Astrocyte of the cerebellum (primary cell): ENCODE measurements at regions not wholly inside any gene's neighbourhood (a gene's known extent, or its start where the extent isn't known, plus 50 kb on each side); places are given as distances from the start of the nearest gene placed in this dataset.

Source experiments
- DNase-seq: peaks from one replicate; pipeline ENCODE4 v3.0.0-alpha.2; 2011; ENCODE audit warnings: low read depth
- H3K4me3 ChIP-seq: 2 replicates; pipeline ENCODE4 v1.5.1; 2011; ENCODE audit warnings: mild to moderate bottlenecking, low read depth, low read length, moderate library complexity
- in situ Hi-C: cut with HindIII; loops from 2 replicates; pipeline ENCODE4 v1.10.0; 2017; ENCODE audit warnings: low sequenced_read_pairs
- TF ChIP-seq, protein P1 (sequence below): IDR thresholded peaks from 2 replicates; pipeline ENCODE4 v1.5.1; 2012; ENCODE audit warnings: low read length, low read depth, moderate library complexity, mild to moderate bottlenecking; ENCODE audit errors: missing control alignments

DNA sequence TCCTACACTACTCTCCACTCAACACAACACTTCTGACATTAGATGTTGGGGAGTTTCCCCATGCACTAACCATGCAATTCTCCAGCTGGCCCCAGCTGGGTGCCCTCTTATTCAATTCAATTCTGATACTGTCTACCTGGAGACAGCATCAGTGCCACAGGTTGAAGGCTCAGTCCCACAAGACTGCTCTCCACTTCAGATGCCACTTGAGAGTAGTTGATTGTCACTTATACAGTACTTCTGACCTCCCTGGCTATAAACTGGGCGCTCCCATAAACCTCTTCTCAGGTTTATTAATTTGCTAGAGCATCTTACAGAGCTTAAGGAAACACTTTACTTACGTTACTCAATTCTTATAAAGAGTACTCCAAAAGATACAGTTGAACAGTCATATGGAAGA lies 442.3 kb downstream of the LRRIQ3 start:
- DNase-seq: no peak
- in situ Hi-C loops: no loop called here
- no peak overlapping the region for H3K4me3 ChIP-seq
- TF ChIP-seq, protein P1, sequence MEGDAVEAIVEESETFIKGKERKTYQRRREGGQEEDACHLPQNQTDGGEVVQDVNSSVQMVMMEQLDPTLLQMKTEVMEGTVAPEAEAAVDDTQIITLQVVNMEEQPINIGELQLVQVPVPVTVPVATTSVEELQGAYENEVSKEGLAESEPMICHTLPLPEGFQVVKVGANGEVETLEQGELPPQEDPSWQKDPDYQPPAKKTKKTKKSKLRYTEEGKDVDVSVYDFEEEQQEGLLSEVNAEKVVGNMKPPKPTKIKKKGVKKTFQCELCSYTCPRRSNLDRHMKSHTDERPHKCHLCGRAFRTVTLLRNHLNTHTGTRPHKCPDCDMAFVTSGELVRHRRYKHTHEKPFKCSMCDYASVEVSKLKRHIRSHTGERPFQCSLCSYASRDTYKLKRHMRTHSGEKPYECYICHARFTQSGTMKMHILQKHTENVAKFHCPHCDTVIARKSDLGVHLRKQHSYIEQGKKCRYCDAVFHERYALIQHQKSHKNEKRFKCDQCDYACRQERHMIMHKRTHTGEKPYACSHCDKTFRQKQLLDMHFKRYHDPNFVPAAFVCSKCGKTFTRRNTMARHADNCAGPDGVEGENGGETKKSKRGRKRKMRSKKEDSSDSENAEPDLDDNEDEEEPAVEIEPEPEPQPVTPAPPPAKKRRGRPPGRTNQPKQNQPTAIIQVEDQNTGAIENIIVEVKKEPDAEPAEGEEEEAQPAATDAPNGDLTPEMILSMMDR: no peak

DNA sequence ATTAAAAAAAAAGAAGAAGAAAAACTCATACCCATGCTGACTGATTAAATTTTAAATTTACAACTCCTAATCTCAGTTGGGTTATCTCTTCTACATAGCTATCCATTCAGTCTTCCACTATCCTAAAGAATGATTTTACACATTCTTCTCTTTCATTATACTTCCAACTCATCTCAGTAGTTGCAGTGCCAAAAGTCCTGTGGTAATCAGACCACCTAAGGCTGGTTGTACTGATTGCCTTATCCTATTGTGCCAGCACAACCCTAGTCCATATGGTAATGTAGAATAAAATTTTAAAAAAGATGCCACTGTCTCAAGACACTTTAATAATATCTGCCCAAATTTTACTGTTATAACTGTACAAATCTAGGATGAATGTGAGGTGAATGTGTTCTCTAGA lies 448.0 kb downstream of the LRRIQ3 start:
- DNase-seq: no peak
- H3K4me3 ChIP-seq: no peak overlapping the region
- TF ChIP-seq, protein P1: no peak
- in situ Hi-C loops: no loop called here

DNA sequence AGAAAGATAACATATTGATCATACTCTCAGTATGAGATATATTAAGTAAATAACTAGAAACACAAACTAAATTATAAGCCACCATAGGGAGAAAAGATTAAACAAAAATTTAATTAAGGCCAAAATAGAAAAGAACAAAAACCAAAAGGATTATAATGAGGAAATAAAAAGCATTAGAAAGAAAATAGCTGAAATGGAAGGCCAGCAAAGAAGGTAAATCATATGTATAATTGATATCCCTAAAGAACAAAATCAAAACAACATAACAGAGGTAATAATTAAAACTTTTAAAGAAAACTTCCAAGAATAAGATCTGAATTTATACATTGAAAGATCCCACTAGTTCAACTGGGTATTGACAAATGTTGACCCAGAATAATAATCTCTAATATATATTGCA lies 453.0 kb downstream of the LRRIQ3 start:
- no peak overlapping the region for H3K4me3 ChIP-seq
- no peak for DNase-seq
- TF ChIP-seq, protein P1: no peak
- in situ Hi-C loops: no loop called here

DNA sequence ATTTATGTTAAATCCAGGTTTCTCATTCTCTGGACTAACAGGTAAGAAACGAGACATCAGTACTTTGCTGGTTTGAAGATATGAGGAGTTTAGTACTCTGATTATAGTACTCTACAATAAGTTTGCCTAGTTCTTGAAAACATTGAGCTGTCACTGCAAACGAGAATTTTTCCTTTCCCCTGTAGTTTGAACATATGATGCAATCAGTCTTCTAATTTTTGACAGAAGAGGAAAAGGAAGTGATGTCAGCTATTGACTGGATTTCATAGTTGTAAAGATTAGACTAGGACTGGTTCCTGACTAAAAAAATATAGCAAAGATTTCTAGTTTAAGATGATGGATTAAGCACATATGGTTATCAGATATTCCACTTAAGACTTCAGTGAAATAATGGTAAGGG lies 461.9 kb downstream of the LRRIQ3 start:
- TF ChIP-seq, protein P1: no peak
- no peak overlapping the region for H3K4me3 ChIP-seq
- DNase-seq: no peak
- in situ Hi-C loops: no loop called here

DNA sequence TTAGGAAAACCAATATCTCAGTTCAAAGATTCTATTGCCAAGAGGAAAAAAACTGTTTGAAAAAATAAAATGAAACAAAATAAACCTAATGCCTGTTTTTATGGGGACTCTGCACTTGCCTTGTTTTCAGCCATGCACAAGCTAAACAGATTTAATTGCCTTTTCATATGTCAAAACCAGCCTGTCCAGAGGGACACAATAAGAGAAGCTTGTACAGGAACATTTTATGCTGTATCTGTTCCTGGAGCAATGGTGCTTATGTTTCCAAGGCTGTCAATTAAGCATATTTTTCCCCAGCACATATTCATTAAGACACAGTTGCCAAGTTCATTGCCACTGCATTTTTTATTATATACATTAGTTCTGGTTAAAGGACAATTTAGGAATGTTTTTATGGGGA lies 470.9 kb downstream of the LRRIQ3 start:
- TF ChIP-seq, protein P1: no peak
- H3K4me3 ChIP-seq: no peak overlapping the region
- in situ Hi-C loops: no loop called here
- DNase-seq: no peak

DNA sequence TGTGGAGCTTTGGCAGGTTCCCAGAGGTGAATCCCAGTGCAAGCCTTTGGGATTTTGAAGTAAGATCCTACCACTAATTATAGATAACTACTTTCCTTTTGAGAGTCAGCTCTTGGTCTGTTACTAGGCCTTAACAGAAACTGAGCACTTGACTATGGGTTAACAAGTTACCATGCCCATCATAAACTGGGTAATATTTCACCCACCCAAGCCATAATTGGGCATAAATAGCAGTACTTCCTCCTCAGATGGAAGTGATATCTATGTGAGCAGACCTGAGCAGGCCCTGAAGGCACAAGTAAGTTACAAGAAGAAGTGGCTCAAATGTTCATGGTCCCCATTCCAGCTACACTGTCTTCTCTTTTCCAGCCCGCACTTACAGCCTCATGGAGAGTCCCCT lies 475.9 kb downstream of the LRRIQ3 start:
- DNase-seq: no peak
- TF ChIP-seq, protein P1: no peak
- H3K4me3 ChIP-seq: no peak overlapping the region
- in situ Hi-C loops: no loop called here

DNA sequence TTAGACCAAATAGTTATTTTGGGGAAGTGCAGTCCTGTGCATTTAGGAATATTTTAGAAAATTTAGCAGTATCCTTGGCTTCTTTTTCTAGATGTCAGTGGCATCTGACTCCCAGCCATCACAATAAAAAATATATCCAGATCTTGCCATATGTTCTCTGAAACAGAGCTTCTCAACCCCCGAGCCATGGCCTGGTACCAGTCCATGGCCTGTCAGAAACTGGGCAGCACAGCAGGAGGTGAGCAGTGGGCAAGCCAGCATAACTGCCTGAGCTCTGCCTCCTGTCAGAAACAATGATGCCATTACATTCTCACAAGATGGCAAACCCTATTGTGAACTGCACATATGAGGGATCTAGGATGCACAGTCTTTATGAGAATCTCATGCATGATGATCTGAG lies 480.0 kb downstream of the LRRIQ3 start:
- in situ Hi-C loops: no loop called here
- TF ChIP-seq, protein P1: no peak
- no peak for DNase-seq
- H3K4me3 ChIP-seq: no peak overlapping the region
